WTC11 (cell line): ENCODE measurements at regions not wholly inside any gene's neighbourhood (a gene's known extent, or its start where the extent isn't known, plus 50 kb on each side); places are given as distances from the start of the nearest gene placed in this dataset.

ENCODE experiments used
- ATAC-seq: fragments of 200-7000 bp; cut with Tn5 transposase; 2 replicates; pipeline ENCODE4 v1.10.0; 2021; ENCODE audit warnings: mild to moderate bottlenecking, moderate library complexity
- CTCF ChIA-PET: fragments of 300-600 bp; sonication (Branson Sonifier 250); formaldehyde crosslinking; loops from one replicate; lab custom pipeline; 2021; ENCODE audit warnings: antibody characterized with exemption; lab: Charles Lee
- POLR2A ChIA-PET: fragments of 350-600 bp; sonication (Branson Sonifier 250); formaldehyde crosslinking; loops from one replicate; lab custom pipeline; 2021; ENCODE audit warnings: antibody characterized with exemption; lab: Charles Lee
- DNase-seq: peaks from one replicate; pipeline ENCODE4 v3.0.0; 2021; ENCODE audit warnings: low spot score
- H3K27ac Mint-ChIP-seq: 2 replicates; pipeline ENCODE4 v1.8.0; 2021; ENCODE audit warnings: mixed read lengths
- H3K27me3 Mint-ChIP-seq: 2 replicates; pipeline ENCODE4 v1.8.0; 2021; ENCODE audit warnings: low read depth, mild to moderate bottlenecking, moderate library complexity, mixed read lengths
- H3K36me3 Mint-ChIP-seq: 2 replicates; pipeline ENCODE4 v1.8.0; 2021; ENCODE audit warnings: mixed read lengths
- H3K4me1 Mint-ChIP-seq: 2 replicates; pipeline ENCODE4 v1.8.0; 2022; ENCODE audit warnings: mixed read lengths
- H3K4me3 Mint-ChIP-seq: 2 replicates; pipeline ENCODE4 v1.8.0; 2021; ENCODE audit warnings: mild to moderate bottlenecking, moderate library complexity, mixed read lengths
- H3K9me3 Mint-ChIP-seq: 2 replicates; pipeline ENCODE4 v1.8.0; 2021; ENCODE audit warnings: mixed read lengths
- ATF1 ChIP-seq: sonication (generic); formaldehyde crosslinking; IDR thresholded peaks from 2 replicates; pipeline ENCODE4 v1.8.1; 2023; ENCODE audit warnings: mild to moderate bottlenecking, moderate library complexity, missing genetic modification reagents
- CBFB ChIP-seq: sonication (generic); formaldehyde crosslinking; IDR thresholded peaks from 2 replicates; pipeline ENCODE4 v1.8.1; 2022; ENCODE audit warnings: mild to moderate bottlenecking, low read depth, missing genetic modification reagents
- CDX4 ChIP-seq: fragments of 250-450 bp; sonication (Bioruptor Pico); IDR thresholded peaks from 2 replicates; pipeline ENCODE4 v1.9.0; 2021; ENCODE audit warnings: moderate library complexity, mild to moderate bottlenecking, inconsistent platforms, borderline replicate concordance
- CREB1 ChIP-seq: sonication (generic); formaldehyde crosslinking; IDR thresholded peaks from 2 replicates; pipeline ENCODE4 v1.8.0; 2023; ENCODE audit warnings: mild to moderate bottlenecking, missing genetic modification reagents
- GTF2I ChIP-seq: fragments of 250-450 bp; sonication (Bioruptor Pico); conservative IDR thresholded peaks from 2 replicates; pipeline ENCODE4 v1.4.0; 2021; ENCODE audit warnings: mild to moderate bottlenecking
- HMGXB4 ChIP-seq: sonication (generic); formaldehyde crosslinking; IDR thresholded peaks from 2 replicates; pipeline ENCODE4 v1.8.1; 2023; ENCODE audit warnings: mild to moderate bottlenecking, moderate library complexity, missing genetic modification reagents
- JAZF1 ChIP-seq: fragments of 250-450 bp; sonication (Bioruptor Pico); IDR thresholded peaks from 2 replicates; pipeline ENCODE4 v1.9.0; 2021; ENCODE audit warnings: moderate library complexity, mild to moderate bottlenecking, inconsistent platforms
- KAT7 ChIP-seq: sonication (generic); formaldehyde crosslinking; IDR thresholded peaks from 2 replicates; pipeline ENCODE4 v1.8.1; 2023; ENCODE audit warnings: missing genetic modification reagents, mild to moderate bottlenecking, borderline replicate concordance
- MXD4 ChIP-seq: fragments of 250-450 bp; sonication (Bioruptor Pico); IDR thresholded peaks from 2 replicates; pipeline ENCODE4 v1.8.0; 2021; ENCODE audit warnings: mild to moderate bottlenecking, moderate library complexity, borderline replicate concordance
- NFE2L1 ChIP-seq: sonication (generic); formaldehyde crosslinking; IDR thresholded peaks from 2 replicates; pipeline ENCODE4 v1.8.1; 2023; ENCODE audit warnings: missing genetic modification reagents
- NFYB ChIP-seq: sonication (generic); formaldehyde crosslinking; conservative IDR thresholded peaks from 2 replicates; pipeline ENCODE4 v1.8.0; 2022; ENCODE audit warnings: low read depth, missing genetic modification reagents
- OVOL2 ChIP-seq: fragments of 250-450 bp; sonication (Bioruptor Pico); IDR thresholded peaks from 2 replicates; pipeline ENCODE4 v1.9.0; 2021; ENCODE audit warnings: mild to moderate bottlenecking, borderline replicate concordance
- SMAD4 ChIP-seq: sonication (generic); formaldehyde crosslinking; IDR thresholded peaks from 2 replicates; pipeline ENCODE4 v1.8.0; 2022; ENCODE audit warnings: mild to moderate bottlenecking, missing genetic modification reagents
- TCF7 ChIP-seq: sonication (generic); formaldehyde crosslinking; IDR thresholded peaks from 2 replicates; pipeline ENCODE4 v1.8.0; 2022; ENCODE audit warnings: mild to moderate bottlenecking, low read depth, missing genetic modification reagents, moderate library complexity
- ZNF138 ChIP-seq: sonication (generic); formaldehyde crosslinking; conservative IDR thresholded peaks from 2 replicates; pipeline ENCODE4 v1.8.1; 2022; ENCODE audit warnings: mild to moderate bottlenecking, moderate library complexity, missing genetic modification reagents
- ZNF232 ChIP-seq: sonication (generic); formaldehyde crosslinking; IDR thresholded peaks from 2 replicates; pipeline ENCODE4 v1.8.0; 2022; ENCODE audit warnings: mild to moderate bottlenecking, missing genetic modification reagents
- ZNF423 ChIP-seq: fragments of 250-450 bp; sonication (Bioruptor Pico); IDR thresholded peaks from 2 replicates; pipeline ENCODE4 v2.1.2; 2022; ENCODE audit warnings: mild to moderate bottlenecking, moderate library complexity
- ZNF671 ChIP-seq: fragments of 250-450 bp; sonication (Bioruptor Pico); IDR thresholded peaks from 2 replicates; pipeline ENCODE4 v1.8.0; 2021; ENCODE audit warnings: mild to moderate bottlenecking
- TF ChIP-seq, protein P1 (sequence below): sonication (generic); formaldehyde crosslinking; IDR thresholded peaks from 2 replicates; pipeline ENCODE4 v1.8.1; 2023; ENCODE audit warnings: mild to moderate bottlenecking, missing genetic modification reagents, moderate library complexity
- TF ChIP-seq, protein P2 (sequence below): sonication (generic); formaldehyde crosslinking; IDR thresholded peaks from 2 replicates; pipeline ENCODE4 v1.8.0; 2022; ENCODE audit warnings: mild to moderate bottlenecking, missing genetic modification reagents
- TF ChIP-seq, protein P3 (sequence below): sonication (generic); formaldehyde crosslinking; IDR thresholded peaks from 2 replicates; pipeline ENCODE4 v1.8.1; 2022; ENCODE audit warnings: low read depth, missing genetic modification reagents, borderline replicate concordance
- TF ChIP-seq, protein P4 (sequence below): sonication (generic); formaldehyde crosslinking; IDR thresholded peaks from 2 replicates; pipeline ENCODE4 v1.8.1; 2023; ENCODE audit warnings: mild to moderate bottlenecking, missing genetic modification reagents, moderate library complexity
- TF ChIP-seq, protein P5 (sequence below): sonication (generic); formaldehyde crosslinking; IDR thresholded peaks from 2 replicates; pipeline ENCODE4 v1.8.1; 2023; ENCODE audit warnings: mild to moderate bottlenecking, missing genetic modification reagents

GRCh38 chr9:129235931-129236331, 57.9 kb upstream of the IER5L start:
- DNase-seq, result no peak
- H3K36me3 Mint-ChIP-seq, result peaks cover 5% of the 10 kb centered on the region
- TF ChIP-seq NFYB (CRISPR knock-in tag) (no peak), CDX4 (CRISPR knock-in tag) (no peak), HMGXB4 (CRISPR knock-in tag) (no peak)
- TF ChIP-seq, protein P1, sequence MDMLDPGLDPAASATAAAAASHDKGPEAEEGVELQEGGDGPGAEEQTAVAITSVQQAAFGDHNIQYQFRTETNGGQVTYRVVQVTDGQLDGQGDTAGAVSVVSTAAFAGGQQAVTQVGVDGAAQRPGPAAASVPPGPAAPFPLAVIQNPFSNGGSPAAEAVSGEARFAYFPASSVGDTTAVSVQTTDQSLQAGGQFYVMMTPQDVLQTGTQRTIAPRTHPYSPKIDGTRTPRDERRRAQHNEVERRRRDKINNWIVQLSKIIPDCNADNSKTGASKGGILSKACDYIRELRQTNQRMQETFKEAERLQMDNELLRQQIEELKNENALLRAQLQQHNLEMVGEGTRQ (CRISPR knock-in tag), result no peak
- ChIA-PET CTCF (interaction anchor here (1.1 to 3.1 kb wide), 3 partner anchors 53 to 104 kb away, joined by 4 to 11 read pairs (median 10); no protein-coding TSS in a partner anchor), POLR2A (no interaction called here)
- no peak overlapping the region for H3K4me3 Mint-ChIP-seq
- no peaks in the 10 kb centered on the region for H3K27me3 Mint-ChIP-seq
- no peak overlapping the region for H3K27ac Mint-ChIP-seq
- no peak for ATAC-seq
- peaks cover 20% of the 10 kb centered on the region for H3K4me1 Mint-ChIP-seq
- H3K9me3 Mint-ChIP-seq, result no peaks in the 10 kb centered on the region

DNA sequence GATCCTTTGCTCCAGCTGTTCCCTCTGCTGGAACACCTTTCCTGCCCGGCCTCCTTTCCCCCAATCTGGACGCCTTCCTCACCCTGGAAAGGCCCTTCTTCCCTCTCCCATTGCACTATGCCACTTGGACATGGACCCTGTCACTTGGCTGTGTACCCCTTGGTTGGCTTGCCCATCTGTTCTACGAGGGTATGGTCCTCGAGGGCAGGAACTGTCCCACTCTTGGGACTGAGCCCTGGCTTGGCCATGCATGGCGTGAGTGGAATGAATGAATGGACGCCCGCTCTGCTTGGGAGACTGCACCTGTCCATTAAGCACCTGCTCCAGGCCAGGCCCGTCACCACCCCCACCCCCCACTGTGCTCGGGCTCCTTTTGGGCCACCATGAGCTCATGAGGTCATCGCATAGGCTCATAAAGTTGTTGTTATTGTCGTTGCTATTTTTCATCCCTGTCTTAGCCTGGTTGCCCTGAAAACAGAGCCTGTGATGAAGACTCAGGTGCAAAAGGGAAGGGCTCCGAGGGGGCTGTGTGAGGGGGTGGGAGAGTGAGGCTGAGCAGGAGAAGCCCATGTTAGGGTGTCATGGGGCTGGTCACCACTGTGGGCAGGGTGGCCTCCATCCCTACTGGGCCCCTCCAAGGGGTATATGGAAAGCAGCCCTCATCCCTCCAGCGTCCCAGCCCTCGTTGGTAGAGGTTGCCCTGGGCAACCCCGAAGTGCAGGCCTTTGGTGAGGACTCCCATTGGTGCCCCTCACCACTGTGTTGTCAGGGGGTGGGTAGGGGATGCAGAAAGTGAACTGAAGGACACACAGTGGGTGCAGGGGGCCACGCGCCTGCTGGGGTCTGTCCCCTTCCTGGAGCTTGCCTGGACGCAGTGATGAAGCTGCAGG, 57.2 kb upstream of the IER5L start:
- no peak for TF ChIP-seq ZNF423 (CRISPR knock-in tag)
- TF ChIP-seq, protein P2, sequence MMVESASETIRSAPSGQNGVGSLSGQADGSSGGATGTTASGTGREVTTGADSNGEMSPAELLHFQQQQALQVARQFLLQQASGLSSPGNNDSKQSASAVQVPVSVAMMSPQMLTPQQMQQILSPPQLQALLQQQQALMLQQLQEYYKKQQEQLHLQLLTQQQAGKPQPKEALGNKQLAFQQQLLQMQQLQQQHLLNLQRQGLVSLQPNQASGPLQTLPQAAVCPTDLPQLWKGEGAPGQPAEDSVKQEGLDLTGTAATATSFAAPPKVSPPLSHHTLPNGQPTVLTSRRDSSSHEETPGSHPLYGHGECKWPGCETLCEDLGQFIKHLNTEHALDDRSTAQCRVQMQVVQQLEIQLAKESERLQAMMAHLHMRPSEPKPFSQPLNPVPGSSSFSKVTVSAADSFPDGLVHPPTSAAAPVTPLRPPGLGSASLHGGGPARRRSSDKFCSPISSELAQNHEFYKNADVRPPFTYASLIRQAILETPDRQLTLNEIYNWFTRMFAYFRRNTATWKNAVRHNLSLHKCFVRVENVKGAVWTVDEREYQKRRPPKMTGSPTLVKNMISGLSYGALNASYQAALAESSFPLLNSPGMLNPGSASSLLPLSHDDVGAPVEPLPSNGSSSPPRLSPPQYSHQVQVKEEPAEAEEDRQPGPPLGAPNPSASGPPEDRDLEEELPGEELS, result no peak
- TF ChIP-seq MXD4 (CRISPR knock-in tag), result no peak
- TF ChIP-seq ATF1 (CRISPR knock-in tag), result no peak
- no peak for TF ChIP-seq NFE2L1 (CRISPR knock-in tag)
- no peak for TF ChIP-seq ZNF232 (CRISPR knock-in tag)
- no peak for TF ChIP-seq SMAD4
- TF ChIP-seq JAZF1 (CRISPR knock-in tag), result no peak
- TF ChIP-seq TCF7 (CRISPR knock-in tag), result no peak
- H3K27me3 Mint-ChIP-seq, result no peaks in the 10 kb centered on the region
- POLR2A ChIA-PET, result no interaction called here
- no peak overlapping the region for H3K27ac Mint-ChIP-seq
- H3K9me3 Mint-ChIP-seq, result no peaks in the 10 kb centered on the region
- ATAC-seq (no peak), DNase-seq (no peak)
- peaks cover 20% of the 10 kb centered on the region for H3K4me1 Mint-ChIP-seq
- CTCF ChIA-PET, result interaction anchor here (1.1 kb wide), 1 partner anchor 96 kb away, joined by 4 read pairs; no protein-coding TSS in a partner anchor
- peaks cover 5% of the 10 kb centered on the region for H3K36me3 Mint-ChIP-seq
- no peak overlapping the region for H3K4me3 Mint-ChIP-seq

- H3K27ac Mint-ChIP-seq, result no peak overlapping the region
- H3K4me1 Mint-ChIP-seq, result peaks cover 20% of the 10 kb centered on the region
- no peaks in the 10 kb centered on the region for H3K27me3 Mint-ChIP-seq
- DNase-seq (no peak), ATAC-seq (no peak)
- no peak overlapping the region for H3K4me3 Mint-ChIP-seq
- no peaks in the 10 kb centered on the region for H3K9me3 Mint-ChIP-seq
- CTCF ChIA-PET, result no interaction called here
- peaks cover 5% of the 10 kb centered on the region for H3K36me3 Mint-ChIP-seq
- POLR2A ChIA-PET, result no interaction called here
- TF ChIP-seq ZNF671 (CRISPR knock-in tag) (no peak), GTF2I (CRISPR knock-in tag) (no peak), ZNF138 (no peak), OVOL2 (no peak), TCF7 (CRISPR knock-in tag) (no peak), CREB1 (CRISPR knock-in tag) (no peak), CBFB (CRISPR knock-in tag) (no peak), KAT7 (CRISPR knock-in tag) (no peak)
- TF ChIP-seq, protein P3, sequence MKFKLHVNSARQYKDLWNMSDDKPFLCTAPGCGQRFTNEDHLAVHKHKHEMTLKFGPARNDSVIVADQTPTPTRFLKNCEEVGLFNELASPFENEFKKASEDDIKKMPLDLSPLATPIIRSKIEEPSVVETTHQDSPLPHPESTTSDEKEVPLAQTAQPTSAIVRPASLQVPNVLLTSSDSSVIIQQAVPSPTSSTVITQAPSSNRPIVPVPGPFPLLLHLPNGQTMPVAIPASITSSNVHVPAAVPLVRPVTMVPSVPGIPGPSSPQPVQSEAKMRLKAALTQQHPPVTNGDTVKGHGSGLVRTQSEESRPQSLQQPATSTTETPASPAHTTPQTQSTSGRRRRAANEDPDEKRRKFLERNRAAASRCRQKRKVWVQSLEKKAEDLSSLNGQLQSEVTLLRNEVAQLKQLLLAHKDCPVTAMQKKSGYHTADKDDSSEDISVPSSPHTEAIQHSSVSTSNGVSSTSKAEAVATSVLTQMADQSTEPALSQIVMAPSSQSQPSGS (CRISPR knock-in tag), result no peak
- TF ChIP-seq, protein P4, sequence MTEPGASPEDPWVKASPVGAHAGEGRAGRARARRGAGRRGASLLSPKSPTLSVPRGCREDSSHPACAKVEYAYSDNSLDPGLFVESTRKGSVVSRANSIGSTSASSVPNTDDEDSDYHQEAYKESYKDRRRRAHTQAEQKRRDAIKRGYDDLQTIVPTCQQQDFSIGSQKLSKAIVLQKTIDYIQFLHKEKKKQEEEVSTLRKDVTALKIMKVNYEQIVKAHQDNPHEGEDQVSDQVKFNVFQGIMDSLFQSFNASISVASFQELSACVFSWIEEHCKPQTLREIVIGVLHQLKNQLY (CRISPR knock-in tag), result no peak
- TF ChIP-seq, protein P5, sequence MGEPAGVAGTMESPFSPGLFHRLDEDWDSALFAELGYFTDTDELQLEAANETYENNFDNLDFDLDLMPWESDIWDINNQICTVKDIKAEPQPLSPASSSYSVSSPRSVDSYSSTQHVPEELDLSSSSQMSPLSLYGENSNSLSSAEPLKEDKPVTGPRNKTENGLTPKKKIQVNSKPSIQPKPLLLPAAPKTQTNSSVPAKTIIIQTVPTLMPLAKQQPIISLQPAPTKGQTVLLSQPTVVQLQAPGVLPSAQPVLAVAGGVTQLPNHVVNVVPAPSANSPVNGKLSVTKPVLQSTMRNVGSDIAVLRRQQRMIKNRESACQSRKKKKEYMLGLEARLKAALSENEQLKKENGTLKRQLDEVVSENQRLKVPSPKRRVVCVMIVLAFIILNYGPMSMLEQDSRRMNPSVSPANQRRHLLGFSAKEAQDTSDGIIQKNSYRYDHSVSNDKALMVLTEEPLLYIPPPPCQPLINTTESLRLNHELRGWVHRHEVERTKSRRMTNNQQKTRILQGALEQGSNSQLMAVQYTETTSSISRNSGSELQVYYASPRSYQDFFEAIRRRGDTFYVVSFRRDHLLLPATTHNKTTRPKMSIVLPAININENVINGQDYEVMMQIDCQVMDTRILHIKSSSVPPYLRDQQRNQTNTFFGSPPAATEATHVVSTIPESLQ (CRISPR knock-in tag), result no peak
Observed at GRCh38 chr9:129234491-129234890, 56.4 kb upstream of the IER5L start.
